ENCODE measurements at regions not wholly inside any gene's neighbourhood (a gene's known extent, or its start where the extent isn't known, plus 50 kb on each side); places are given as distances from the start of the nearest gene placed in this dataset.

- no peak for DNase-seq (ENCODE audit: low read depth)
Observed at GRCh38 chrX:124524852-124525251, 178.5 kb downstream of the SH2D1A start.

GRCh38 chrX:124529786-124530185 lies 183.4 kb downstream of the SH2D1A start:
- DNase-seq (ENCODE audit: low read depth), result no peak

GRCh38 chrX:124530803-124531202 lies 184.4 kb downstream of the SH2D1A start:
- DNase-seq (ENCODE audit: low read depth), result no peak

- no peak for DNase-seq (ENCODE audit: low read depth)
Observed at GRCh38 chrX:124534536-124534935, 188.2 kb downstream of the SH2D1A start.

- no peak for DNase-seq (ENCODE audit: low read depth)
Observed at GRCh38 chrX:124540474-124540873, 194.1 kb downstream of the SH2D1A start.

GRCh38 chrX:124548571-124548970 lies 202.2 kb downstream of the SH2D1A start:
- DNase-seq (ENCODE audit: low read depth), result no peak

GRCh38 chrX:124555036-124555595 lies 208.8 kb downstream of the SH2D1A start:
- peak; percentile 50 for DNase-seq (ENCODE audit: low read depth)

- no peak for DNase-seq (ENCODE audit: low read depth)
Observed at GRCh38 chrX:124557976-124558375, 211.6 kb downstream of the SH2D1A start.

- DNase-seq (ENCODE audit: low read depth), result no peak
Observed at GRCh38 chrX:124573468-124573867, 227.1 kb downstream of the SH2D1A start.

GRCh38 chrX:124592744-124593143 lies 246.4 kb downstream of the SH2D1A start:
- no peak for DNase-seq (ENCODE audit: low read depth)

- DNase-seq (ENCODE audit: low read depth), result no peak
Observed at GRCh38 chrX:124594017-124594651, 247.8 kb downstream of the SH2D1A start.

- no peak for DNase-seq (ENCODE audit: low read depth)
Observed at GRCh38 chrX:124605511-124605910, 259.1 kb downstream of the SH2D1A start.

GRCh38 chrX:124606724-124607123 lies 260.4 kb downstream of the SH2D1A start:
- DNase-seq (ENCODE audit: low read depth), result no peak

- no peak for DNase-seq (ENCODE audit: low read depth)
Observed at GRCh38 chrX:124619710-124620109, 273.3 kb downstream of the SH2D1A start.

GRCh38 chrX:124634363-124634762 lies 288.0 kb downstream of the SH2D1A start:
- no peak for DNase-seq (ENCODE audit: low read depth)

GRCh38 chrX:124641737-124642491 lies 295.6 kb downstream of the SH2D1A start:
- DNase-seq (ENCODE audit: low read depth), result no peak

- DNase-seq (ENCODE audit: low read depth), result no peak
Observed at GRCh38 chrX:124646403-124646802, 300.0 kb downstream of the SH2D1A start.

- no peak for DNase-seq (ENCODE audit: low read depth)
Observed at GRCh38 chrX:124651031-124651430, 304.7 kb downstream of the SH2D1A start.

GRCh38 chrX:124665621-124666400 lies 319.4 kb downstream of the SH2D1A start:
- no peak for DNase-seq (ENCODE audit: low read depth)

- no peak for DNase-seq (ENCODE audit: low read depth)
Observed at GRCh38 chrX:124679199-124679598, 332.8 kb downstream of the SH2D1A start.

GRCh38 chrX:124680287-124680686 lies 333.9 kb downstream of the SH2D1A start:
- no peak for DNase-seq (ENCODE audit: low read depth)

GRCh38 chrX:124690495-124690894 lies 344.1 kb downstream of the SH2D1A start:
- DNase-seq (ENCODE audit: low read depth), result no peak

GRCh38 chrX:124699876-124700275 lies 353.5 kb downstream of the SH2D1A start:
- DNase-seq (ENCODE audit: low read depth), result no peak

Data from GM04504 (cell line).